GM18951 (cell line): ENCODE measurements at regions not wholly inside any gene's neighbourhood (a gene's known extent, or its start where the extent isn't known, plus 50 kb on each side); places are given as distances from the start of the nearest gene placed in this dataset.

Experiments used
- POLR2A ChIP-seq: IDR thresholded peaks from 4 replicates; pipeline ENCODE4 v1.6.1; 2011; ENCODE audit warnings: mild to moderate bottlenecking; ENCODE audit not compliant: insufficient read length, insufficient read depth; ENCODE audit errors: extremely low read depth
- in situ Hi-C: fragments of 300-500 bp; cut with MboI; formaldehyde crosslinking; loops from one replicate; pipeline ENCODE4 v1.12.0; 2022; ENCODE audit warnings: low sequenced_read_pairs, mixed read lengths, inconsistent platforms; ENCODE audit not compliant: unreplicated experiment

- TF ChIP-seq POLR2A = no peak
- in situ Hi-C loops = no loop called here
Measured at GRCh38 chr19:28039677-28040381, 1173.1 kb downstream of the UQCRFS1 start.

DNA sequence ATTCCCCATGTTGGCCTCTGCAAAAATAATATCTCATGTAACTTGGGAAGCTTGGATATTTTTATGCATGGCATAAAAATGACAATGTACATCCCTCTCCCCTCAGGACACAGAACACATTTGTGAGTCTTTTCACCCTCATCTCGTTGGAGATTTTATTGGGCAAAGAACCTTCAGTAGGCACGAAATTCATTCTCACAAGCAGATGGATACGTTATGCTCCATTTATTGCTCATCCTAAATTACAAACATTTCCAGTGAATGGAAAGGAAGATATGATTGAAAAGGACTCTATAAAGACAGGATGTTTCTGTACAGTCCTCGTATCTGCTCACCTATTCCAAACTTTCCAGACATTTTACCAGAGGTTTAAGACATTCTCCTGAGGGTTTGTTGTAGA is 1175.8 kb downstream of the UQCRFS1 start:
- no peak for TF ChIP-seq POLR2A
- in situ Hi-C loops = no loop called here

DNA sequence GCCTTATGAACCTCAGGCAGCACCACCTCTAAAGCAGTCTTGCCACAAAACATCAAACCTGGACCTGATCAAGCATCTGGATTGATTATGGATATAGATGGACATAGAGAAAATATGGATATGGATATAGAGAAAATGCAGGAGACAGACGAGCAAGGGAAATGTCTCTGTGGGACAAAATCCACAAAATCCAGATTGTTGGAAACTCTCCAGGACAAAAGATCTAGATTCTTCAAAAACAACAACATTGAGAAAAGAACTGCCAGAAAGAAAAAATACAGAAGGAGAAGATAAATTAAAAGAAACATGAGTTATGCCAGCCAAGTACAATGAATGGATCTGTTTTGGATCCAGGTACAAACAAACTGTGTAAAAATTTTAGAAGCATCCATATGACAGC is 1176.5 kb downstream of the UQCRFS1 start:
- in situ Hi-C loops = no loop called here
- TF ChIP-seq POLR2A = no peak

DNA sequence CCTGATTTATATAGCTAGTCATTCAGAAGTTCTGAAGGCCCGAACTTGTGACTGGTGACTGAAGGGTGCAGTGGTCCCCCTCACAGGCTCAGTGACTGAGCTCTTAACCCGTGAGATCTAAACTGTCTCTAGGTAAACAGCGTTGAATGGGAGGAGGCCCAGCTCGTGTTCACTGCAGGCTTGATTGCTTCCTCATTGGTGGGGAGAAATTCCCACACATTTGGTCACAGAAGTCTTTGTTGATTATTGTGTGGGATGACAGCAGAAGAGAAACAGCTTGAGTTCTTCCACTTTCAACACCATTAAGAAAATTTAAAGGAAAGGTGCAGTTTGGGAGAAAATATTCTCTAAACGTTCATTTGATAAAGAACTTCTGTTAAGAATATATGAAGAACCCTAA is 1178.0 kb downstream of the UQCRFS1 start:
- no peak for TF ChIP-seq POLR2A
- in situ Hi-C loops = no loop called here

GRCh38 chr19:28028881-28029444 is 1184.0 kb downstream of the UQCRFS1 start:
- TF ChIP-seq POLR2A = no peak
- in situ Hi-C loops = no loop called here

- TF ChIP-seq POLR2A = no peak
- in situ Hi-C loops = no loop called here
Measured at GRCh38 chr19:28027116-28027515, 1185.8 kb downstream of the UQCRFS1 start.

DNA sequence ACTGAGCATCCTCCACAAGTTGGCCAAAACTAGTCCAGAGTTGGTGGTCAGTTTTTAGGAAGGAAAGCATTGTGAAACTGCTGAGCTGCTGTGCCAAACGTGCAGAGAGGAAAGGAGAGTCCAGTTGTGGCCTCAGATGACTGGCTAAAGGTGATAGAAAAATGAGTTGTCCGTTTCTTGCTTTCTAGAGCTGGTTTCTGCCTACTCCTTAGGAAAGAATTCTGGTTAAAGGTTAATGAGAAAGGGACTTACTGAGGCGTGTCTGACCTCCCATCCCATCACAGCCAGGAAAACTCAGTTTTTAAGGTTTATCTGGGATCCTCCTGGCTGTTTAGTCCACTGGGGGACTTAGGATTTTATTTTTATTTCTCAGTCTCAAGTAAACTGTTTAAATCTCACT is 1186.3 kb downstream of the UQCRFS1 start:
- in situ Hi-C loops = no loop called here
- TF ChIP-seq POLR2A = no peak

DNA sequence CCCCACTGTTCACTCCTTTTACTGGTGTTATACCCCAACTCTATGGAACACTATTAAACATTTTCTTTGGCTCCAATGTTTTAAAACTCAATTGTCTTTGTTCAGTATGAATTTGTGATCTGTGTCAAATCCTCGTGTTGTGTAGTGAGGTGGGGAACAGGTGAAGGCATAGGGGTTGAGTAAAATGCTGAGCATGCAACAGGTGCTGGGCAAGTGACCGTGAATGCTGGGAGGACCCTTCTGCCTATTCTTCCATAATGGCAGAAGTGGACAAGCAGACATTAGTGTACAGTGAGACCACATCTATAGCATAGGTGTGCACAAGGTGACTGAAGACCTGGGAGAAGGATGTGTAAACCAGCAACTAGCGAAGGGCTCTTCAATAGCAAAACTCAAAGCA is 1188.0 kb downstream of the UQCRFS1 start:
- in situ Hi-C loops = no loop called here
- no peak for TF ChIP-seq POLR2A

DNA sequence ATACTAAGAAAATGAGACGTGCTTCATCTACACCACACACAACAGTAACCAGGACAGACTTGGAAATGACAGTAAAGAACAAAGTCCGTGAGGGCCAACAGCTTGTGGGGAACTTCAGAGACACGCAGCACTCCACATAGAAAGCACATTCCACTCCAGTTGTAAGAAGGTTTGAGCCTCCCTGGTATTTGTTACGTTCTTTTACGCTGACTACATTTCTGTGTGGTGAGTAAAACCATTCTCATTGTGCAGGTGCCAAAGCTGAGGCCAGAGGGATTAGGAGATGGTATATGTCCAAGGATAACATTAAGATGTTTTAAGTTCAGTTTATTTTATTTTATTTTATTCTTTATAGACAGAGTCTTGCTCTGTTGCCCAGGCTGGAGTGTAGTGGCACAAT is 1189.9 kb downstream of the UQCRFS1 start:
- in situ Hi-C loops = no loop called here
- no peak for TF ChIP-seq POLR2A

DNA sequence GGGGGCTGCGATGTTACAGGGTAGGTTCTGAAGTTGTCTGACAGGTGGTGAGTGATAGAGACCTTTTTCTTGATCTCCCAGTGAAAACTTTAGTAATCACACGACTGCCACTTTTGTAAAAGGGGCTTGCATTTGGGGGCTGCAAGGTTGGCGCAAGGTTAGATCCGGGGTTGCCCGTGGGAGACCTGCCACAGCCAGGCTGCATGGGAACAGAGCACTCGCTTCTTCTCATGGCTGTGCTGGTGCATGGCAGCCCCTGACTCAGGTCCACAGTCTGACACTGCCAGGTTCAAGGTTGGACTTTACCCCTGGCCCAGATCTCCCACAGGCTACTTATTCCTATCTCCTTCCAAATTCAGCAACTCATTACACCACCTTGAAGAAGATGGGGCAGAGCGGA is 1190.4 kb downstream of the UQCRFS1 start:
- TF ChIP-seq POLR2A = no peak
- in situ Hi-C loops = no loop called here

GRCh38 chr19:28021259-28022185 is 1191.4 kb downstream of the UQCRFS1 start:
- in situ Hi-C loops = no loop called here
- TF ChIP-seq POLR2A = no peak

DNA sequence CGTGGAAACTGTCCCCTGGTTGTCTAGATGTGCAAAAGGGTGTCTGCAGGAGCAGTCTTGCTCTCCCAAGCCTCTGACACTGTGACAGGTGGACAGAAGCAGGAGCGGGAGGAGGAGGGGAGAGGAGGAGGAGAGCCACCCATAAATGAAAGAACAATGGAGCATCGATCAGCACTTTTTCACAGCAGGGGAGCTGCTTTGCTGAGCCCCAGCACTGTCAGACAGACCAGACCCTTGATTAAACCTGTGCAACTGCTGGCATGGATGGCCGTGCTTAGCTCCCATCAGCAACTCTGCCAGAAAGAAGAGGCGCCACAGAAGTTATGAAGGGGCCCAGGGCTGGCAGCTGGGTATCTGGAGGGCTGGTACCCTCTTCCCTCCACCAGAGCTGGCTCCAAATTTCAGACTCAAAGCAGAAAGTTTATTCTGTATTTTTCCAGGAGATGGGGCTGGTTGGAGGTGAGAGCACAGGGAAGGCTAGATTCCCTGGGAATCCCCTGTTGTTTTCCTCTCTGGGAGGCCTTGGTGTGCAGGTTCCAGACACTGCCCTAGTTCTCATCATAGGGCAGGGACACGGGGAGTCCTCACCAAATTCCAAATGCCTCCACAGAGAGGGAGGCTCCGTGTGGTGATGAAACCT is 1192.2 kb downstream of the UQCRFS1 start:
- in situ Hi-C loops = no loop called here
- no peak for TF ChIP-seq POLR2A

DNA sequence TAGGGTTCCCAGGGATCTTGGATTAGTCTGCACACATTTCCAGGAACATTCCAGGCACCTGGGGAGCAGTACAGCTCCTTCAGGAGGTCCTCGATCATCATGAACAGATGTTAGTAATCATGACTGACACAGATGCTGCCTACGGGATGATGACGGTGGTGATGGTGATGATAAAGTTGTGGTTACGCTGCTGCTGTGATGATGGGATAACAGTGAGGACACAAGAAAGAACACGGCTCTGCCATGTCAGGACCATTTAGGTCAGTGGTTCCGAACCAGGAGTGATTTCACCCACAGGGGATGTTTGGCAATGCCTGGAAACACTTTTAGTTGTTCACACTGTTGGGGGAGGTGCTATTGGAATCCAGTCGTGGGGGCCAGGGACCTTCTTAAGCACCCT is 1193.0 kb downstream of the UQCRFS1 start:
- no peak for TF ChIP-seq POLR2A
- in situ Hi-C loops = no loop called here
